B cell (primary cell): ENCODE measurements at regions not wholly inside any gene's neighbourhood (a gene's known extent, or its start where the extent isn't known, plus 50 kb on each side); places are given as distances from the start of the nearest gene placed in this dataset.

ENCODE experiments used
- ATAC-seq: fragments of 200-7000 bp; cut with Tn5 transposase; one replicate; pipeline ENCODE4 v1.10.0; 2021; ENCODE audit warnings: low read depth, mild to moderate bottlenecking, moderate number of reproducible peaks, moderate library complexity
- CTCF ChIA-PET: fragments of 350-600 bp; sonication (Branson Sonifier 250); formaldehyde crosslinking; loops from one replicate; lab custom pipeline; 2021; ENCODE audit warnings: antibody characterized with exemption, inconsistent platforms; lab: Charles Lee
- POLR2A ChIA-PET: fragments of 350-600 bp; sonication (Branson Sonifier 250); formaldehyde crosslinking; loops from one replicate; lab custom pipeline; 2021; ENCODE audit warnings: antibody characterized with exemption; lab: Charles Lee
- DNase-seq: peaks from one replicate; pipeline ENCODE4 v3.0.0; 2013
- H2AFZ ChIP-seq: 2 replicates; pipeline ENCODE4 v1.6.1; 2012; ENCODE audit warnings: mild to moderate bottlenecking, low read depth, low read length; ENCODE audit not compliant: insufficient read depth, poor library complexity, severe bottlenecking
- H3K27ac ChIP-seq, 2 donors: 1 replicate in 1 of 2; 2 replicates in 1 of 2; pipeline ENCODE4 v1.5.1; 2012 to 2013; ENCODE audit warnings: low read length in 2 of 2, mild to moderate bottlenecking in 2 of 2, moderate library complexity in 1 of 2
- H3K27me3 ChIP-seq, 4 experiments: fragments of 200-600 bp in 1 of 4; sonication (generic) in 1 of 4; replicated peaks in 1 of 4; 1 replicate in 2 of 4; 2 replicates in 2 of 4; pipeline versions ENCODE4 v1.6.1 to v1.7.0; 2013 to 2016; ENCODE audit warnings: low read length in 3 of 4, mild to moderate bottlenecking in 2 of 4, mixed read lengths in 1 of 4, moderate library complexity in 1 of 4; ENCODE audit not compliant: insufficient read depth in 4 of 4, control insufficient read depth in 3 of 4; ENCODE audit errors: control extremely low read depth in 1 of 4
- H3K36me3 ChIP-seq, 2 experiments: replicated peaks in 1 of 2; 1 replicate in 1 of 2; 2 replicates in 1 of 2; pipeline versions ENCODE4 v1.6.1 to v1.7.1; 2013; ENCODE audit warnings: low read length in 1 of 2; ENCODE audit not compliant: insufficient read depth in 2 of 2, control insufficient read depth in 1 of 2; ENCODE audit errors: control extremely low read depth in 1 of 2, extremely low read depth in 1 of 2
- H3K4me1 ChIP-seq, 2 donors: fragments of 200-600 bp in 1 of 2; sonication (generic) in 1 of 2; 1 replicate in 1 of 2; 2 replicates in 1 of 2; pipeline versions ENCODE4 v1.5.1 to v1.6.1; 2013 to 2017; ENCODE audit warnings: low read length in 2 of 2; ENCODE audit not compliant: control insufficient read depth in 2 of 2, insufficient read depth in 2 of 2
- H3K4me2 ChIP-seq: replicated peaks from 2 replicates; pipeline ENCODE3; 2012; ENCODE audit warnings: mild to moderate bottlenecking, low read depth, low read length; ENCODE audit not compliant: poor library complexity, severe bottlenecking
- H3K4me3 ChIP-seq, 5 experiments: fragments of 200-600 bp in 1 of 5; sonication (generic) in 1 of 5; 1 replicate in 3 of 5; 2 replicates in 2 of 5; pipeline versions ENCODE4 v1.5.1 to v1.7.0; 2011 to 2016; ENCODE audit warnings: low read length in 4 of 5, mild to moderate bottlenecking in 4 of 5, low read depth in 2 of 5, control low read depth in 1 of 5, moderate library complexity in 1 of 5; ENCODE audit not compliant: insufficient read depth in 1 of 5; ENCODE audit errors: control extremely low read depth in 1 of 5, extremely low read depth in 1 of 5
- H3K79me2 ChIP-seq: fragments of 200-600 bp; sonication (generic); one replicate; pipeline ENCODE4 v1.6.0; 2016; ENCODE audit warnings: low read length; ENCODE audit not compliant: control insufficient read depth, insufficient read depth
- H3K9ac ChIP-seq: fragments of 200-600 bp; sonication (generic); 2 replicates; pipeline ENCODE4 v1.6.1; 2017; ENCODE audit warnings: mild to moderate bottlenecking, low read length, moderate library complexity
- H3K9me3 ChIP-seq, 3 donors: one replicate each; pipeline versions ENCODE4 v1.6.1 to v1.7.1; 2013; ENCODE audit warnings: low read length in 2 of 3; ENCODE audit not compliant: control insufficient read depth in 2 of 3, insufficient read depth in 1 of 3; ENCODE audit errors: control extremely low read depth in 1 of 3
- H4K20me1 ChIP-seq: 2 replicates; pipeline ENCODE4 v1.6.0; 2012; ENCODE audit warnings: mild to moderate bottlenecking, low read length; ENCODE audit not compliant: insufficient read depth, control insufficient read depth, poor library complexity, severe bottlenecking
- H3K27ac Mint-ChIP-seq: one replicate; pipeline ENCODE4 v1.8.0; 2021; ENCODE audit warnings: mixed read lengths
- H3K27me3 Mint-ChIP-seq: one replicate; pipeline ENCODE4 v1.8.0; 2021; ENCODE audit warnings: mixed read lengths
- H3K4me1 Mint-ChIP-seq: one replicate; pipeline ENCODE4 v1.8.0; 2021; ENCODE audit warnings: mixed read lengths
- H3K4me3 Mint-ChIP-seq: one replicate; pipeline ENCODE4 v1.8.0; 2021; ENCODE audit warnings: mixed read lengths
- H3K9me3 Mint-ChIP-seq: one replicate; pipeline ENCODE4 v1.8.0; 2022; ENCODE audit warnings: mixed read lengths; ENCODE audit not compliant: insufficient read depth
- EZH2 ChIP-seq: IDR thresholded peaks from 2 replicates; pipeline ENCODE4 v1.6.1; 2012; ENCODE audit warnings: borderline replicate concordance, low read depth, mild to moderate bottlenecking, moderate library complexity, low read length; ENCODE audit not compliant: insufficient read depth, poor library complexity, severe bottlenecking
- WGBS: methylation state at CpG from one replicate; pipeline ENCODE4 v1.1.5; 2013; ENCODE audit warnings: missing lambda C conversion rate; ENCODE audit not compliant: insufficient coverage; 5-methylcytosine and 5-hydroxymethylcytosine counted together
- intact Hi-C: fragments of 100-400 bp; cut with micrococcal nuclease; formaldehyde crosslinking; loops from one replicate; pipeline ENCODE4 v1.10.0; 2022
- TF ChIP-seq, protein P1 (sequence below): fragments of 200-600 bp; IDR thresholded peaks from one replicate; pipeline ENCODE4 v1.8.0; 2022; ENCODE audit warnings: antibody characterized with exemption, mild to moderate bottlenecking

DNA sequence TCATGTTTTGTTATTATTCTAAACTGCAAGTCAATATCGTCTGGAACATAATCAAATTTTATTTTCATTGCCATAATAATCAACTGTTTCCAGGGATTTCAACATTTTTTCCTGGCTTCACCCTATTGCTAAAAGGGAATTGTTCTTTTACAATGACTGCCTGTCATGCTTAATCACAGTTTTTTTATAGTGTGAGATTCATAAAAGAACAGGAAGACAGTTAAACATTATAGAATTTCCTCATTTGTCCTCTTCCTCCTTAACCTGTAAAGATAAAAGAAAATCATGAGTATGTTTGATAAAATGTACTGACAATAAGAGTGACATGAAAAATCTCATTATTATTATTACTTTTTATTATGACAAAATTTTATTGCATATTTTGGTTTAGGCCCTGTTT is 73.3 kb upstream of the CENPW start:
- no peaks in the 10 kb centered on the region for H3K27me3 Mint-ChIP-seq
- DNase-seq (no peak), ATAC-seq (no peak)
- H3K4me3 Mint-ChIP-seq: no peak overlapping the region
- H3K79me2 ChIP-seq: no peaks in the 10 kb centered on the region
- no peaks in the 10 kb centered on the region for H3K4me1 ChIP-seq
- H3K9me3 Mint-ChIP-seq: peaks cover 6% of the 10 kb centered on the region
- H3K4me1 Mint-ChIP-seq: no peaks in the 10 kb centered on the region
- no peak overlapping the region for H3K4me3 ChIP-seq
- H3K27ac Mint-ChIP-seq: no peak overlapping the region
- intact Hi-C loops: no loop called here
- ChIA-PET CTCF (no interaction called here), POLR2A (no interaction called here)
- no peaks in the 10 kb centered on the region for H3K36me3 ChIP-seq
- no peak overlapping the region for H2AFZ ChIP-seq
- no peak overlapping the region for H3K9ac ChIP-seq
- H3K27ac ChIP-seq: no peak overlapping the region
- H3K9me3 ChIP-seq: peaks cover 0 to 6% (median 0%) of the 10 kb centered on the region in 3 donors
- no CpG with 5 or more reads among the region's 1 CpG for WGBS
- H3K27me3 ChIP-seq: no peaks in the 10 kb centered on the region
- no peak for TF ChIP-seq EZH2
- TF ChIP-seq, protein P1, sequence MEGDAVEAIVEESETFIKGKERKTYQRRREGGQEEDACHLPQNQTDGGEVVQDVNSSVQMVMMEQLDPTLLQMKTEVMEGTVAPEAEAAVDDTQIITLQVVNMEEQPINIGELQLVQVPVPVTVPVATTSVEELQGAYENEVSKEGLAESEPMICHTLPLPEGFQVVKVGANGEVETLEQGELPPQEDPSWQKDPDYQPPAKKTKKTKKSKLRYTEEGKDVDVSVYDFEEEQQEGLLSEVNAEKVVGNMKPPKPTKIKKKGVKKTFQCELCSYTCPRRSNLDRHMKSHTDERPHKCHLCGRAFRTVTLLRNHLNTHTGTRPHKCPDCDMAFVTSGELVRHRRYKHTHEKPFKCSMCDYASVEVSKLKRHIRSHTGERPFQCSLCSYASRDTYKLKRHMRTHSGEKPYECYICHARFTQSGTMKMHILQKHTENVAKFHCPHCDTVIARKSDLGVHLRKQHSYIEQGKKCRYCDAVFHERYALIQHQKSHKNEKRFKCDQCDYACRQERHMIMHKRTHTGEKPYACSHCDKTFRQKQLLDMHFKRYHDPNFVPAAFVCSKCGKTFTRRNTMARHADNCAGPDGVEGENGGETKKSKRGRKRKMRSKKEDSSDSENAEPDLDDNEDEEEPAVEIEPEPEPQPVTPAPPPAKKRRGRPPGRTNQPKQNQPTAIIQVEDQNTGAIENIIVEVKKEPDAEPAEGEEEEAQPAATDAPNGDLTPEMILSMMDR: no peak
- H3K4me2 ChIP-seq: no peak overlapping the region
- no peaks in the 10 kb centered on the region for H4K20me1 ChIP-seq

DNA sequence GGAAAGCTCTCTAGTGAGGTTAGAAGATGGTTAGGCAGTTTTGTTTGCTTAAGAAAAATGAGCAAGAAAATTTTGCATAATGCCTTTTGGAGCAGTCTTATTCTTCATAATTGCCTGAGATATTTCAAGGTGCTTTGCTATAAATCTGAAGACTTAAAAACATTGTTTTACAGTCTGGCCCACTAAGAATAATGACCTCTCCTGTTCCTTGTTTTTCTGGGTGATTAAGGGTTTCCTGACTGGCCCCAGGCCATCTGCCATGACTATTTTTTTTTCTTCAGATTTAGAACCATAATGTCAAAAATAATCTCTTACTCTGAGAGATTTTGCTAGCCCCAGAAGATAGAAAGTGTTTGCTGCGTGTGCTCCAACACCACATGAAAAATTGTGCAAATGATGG is 72.3 kb upstream of the CENPW start:
- no peak for TF ChIP-seq EZH2
- TF ChIP-seq, protein P1: no peak
- Mint-ChIP-seq H3K27me3 (no peaks in the 10 kb centered on the region), H3K4me3 (no peak overlapping the region), H3K4me1 (no peaks in the 10 kb centered on the region), H3K27ac (no peak overlapping the region), H3K9me3 (no peaks in the 10 kb centered on the region)
- ChIA-PET CTCF (no interaction called here), POLR2A (no interaction called here)
- intact Hi-C loops: no loop called here
- H3K9ac ChIP-seq: no peak overlapping the region
- no peak overlapping the region for H3K27ac ChIP-seq
- no peak overlapping the region for H3K4me2 ChIP-seq
- H3K9me3 ChIP-seq: no peaks in the 10 kb centered on the region
- no CpG with 5 or more reads among the region's 1 CpG for WGBS
- H3K36me3 ChIP-seq: no peaks in the 10 kb centered on the region
- no peak overlapping the region for H2AFZ ChIP-seq
- no peak overlapping the region for H3K4me3 ChIP-seq
- no peak for DNase-seq
- H3K27me3 ChIP-seq: no peaks in the 10 kb centered on the region
- ATAC-seq: no peak
- no peaks in the 10 kb centered on the region for H3K4me1 ChIP-seq
- no peaks in the 10 kb centered on the region for H4K20me1 ChIP-seq
- H3K79me2 ChIP-seq: no peaks in the 10 kb centered on the region
